ENCODE measurements at regions not wholly inside any gene's neighbourhood (a gene's known extent, or its start where the extent isn't known, plus 50 kb on each side); places are given as distances from the start of the nearest gene placed in this dataset.
"Not testable (repeated sequence)": the region's sequence is repeated elsewhere in the genome, so short reads cannot be mapped to it uniquely, and the experiment has no call there.

GRCh38 chr20:58032599-58032998, 195.9 kb downstream of the ANKRD60 start:
- intact Hi-C loops (cut with DNase I), result no loop called here

DNA sequence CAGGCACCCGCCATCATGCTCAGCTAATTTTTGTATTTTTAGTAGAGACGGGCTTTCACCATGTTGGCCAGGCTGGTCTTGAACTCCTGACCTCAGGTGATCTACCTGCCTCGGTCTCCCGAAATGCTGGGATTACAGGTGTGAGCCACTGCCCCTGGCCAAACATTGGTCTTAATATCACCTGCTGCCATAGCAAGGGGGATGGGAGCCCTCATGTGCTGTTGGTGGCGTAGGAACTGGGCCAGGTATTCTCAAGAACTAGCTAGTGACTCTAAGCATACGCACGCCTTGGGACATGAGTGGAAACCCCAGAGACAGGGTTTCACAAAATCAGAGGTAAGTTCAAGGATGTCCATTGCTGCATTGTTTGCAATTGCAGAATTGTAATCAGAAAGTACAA, 197.1 kb downstream of the ANKRD60 start:
- DNase-seq, result peak in 2 of 42 donors; percentile 4 to 27
- intact Hi-C loops (cut with DNase I), result not testable (repeated sequence)

More at GRCh38 chr20:58032599-58032998, 195.9 kb downstream of the ANKRD60 start:
- DNase-seq, result peak in 4 of 42 donors; percentile 7 to 31 (median 18)

DNA sequence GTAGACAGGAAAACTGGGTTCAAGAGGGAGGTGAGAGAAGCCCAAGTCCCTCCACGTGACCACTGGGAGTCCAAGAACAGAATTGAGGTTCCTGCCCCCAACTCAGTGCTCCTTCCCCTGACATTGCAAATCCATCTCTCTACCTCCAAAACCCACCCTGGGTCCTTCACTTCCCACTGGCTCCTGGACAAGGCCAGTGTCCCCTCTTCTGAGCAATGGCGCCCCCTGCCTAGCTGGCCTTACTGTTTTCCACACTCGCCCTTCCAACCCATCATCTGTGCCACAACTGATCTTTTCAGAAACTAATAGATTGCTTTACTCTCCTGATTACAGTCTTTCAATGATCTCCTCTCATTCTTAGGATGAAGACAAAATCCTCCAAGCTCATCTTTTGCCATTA, 200.3 kb downstream of the ANKRD60 start:
- peak in 5 of 42 donors; percentile 26 to 64 (median 40) for DNase-seq
- intact Hi-C loops (cut with DNase I), result no loop called here

GRCh38 chr20:58026361-58026760, 202.1 kb downstream of the ANKRD60 start:
- DNase-seq, result peak in 2 of 42 donors; percentile 14 to 18
- intact Hi-C loops (cut with DNase I), result no loop called here

- peak in 6 of 42 donors; percentile 19 to 51 (median 34) for DNase-seq
- intact Hi-C loops (cut with DNase I), result no loop called here
Measured at GRCh38 chr20:58025233-58025632, 203.2 kb downstream of the ANKRD60 start.

- intact Hi-C loops (cut with DNase I), result no loop called here
- peak in 3 of 42 donors; percentile 8 to 33 (median 31) for DNase-seq
Measured at GRCh38 chr20:58024241-58024721, 204.2 kb downstream of the ANKRD60 start.

DNA sequence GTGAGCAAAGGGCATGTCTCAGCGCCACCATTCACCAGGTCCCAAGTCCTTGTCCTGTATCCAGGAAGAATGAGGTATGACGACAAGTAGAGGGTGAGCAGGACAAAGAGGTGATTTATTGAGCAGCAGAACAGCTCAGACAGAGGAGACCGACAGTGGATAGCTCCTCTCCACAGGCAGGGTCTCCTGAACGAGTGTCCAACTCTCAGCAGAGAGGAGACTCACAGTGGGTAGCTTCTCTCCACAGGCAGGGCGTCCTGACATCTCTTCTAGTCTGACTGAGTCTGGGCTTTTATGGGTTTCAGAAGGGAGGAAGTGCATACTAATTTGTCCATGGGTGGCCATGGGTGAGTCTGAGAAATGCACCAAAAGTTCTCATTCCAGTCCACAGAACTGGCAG, 204.7 kb downstream of the ANKRD60 start:
- DNase-seq, result peak in 2 of 42 donors; percentile 17 to 18
- intact Hi-C loops (cut with DNase I), result no loop called here

DNA sequence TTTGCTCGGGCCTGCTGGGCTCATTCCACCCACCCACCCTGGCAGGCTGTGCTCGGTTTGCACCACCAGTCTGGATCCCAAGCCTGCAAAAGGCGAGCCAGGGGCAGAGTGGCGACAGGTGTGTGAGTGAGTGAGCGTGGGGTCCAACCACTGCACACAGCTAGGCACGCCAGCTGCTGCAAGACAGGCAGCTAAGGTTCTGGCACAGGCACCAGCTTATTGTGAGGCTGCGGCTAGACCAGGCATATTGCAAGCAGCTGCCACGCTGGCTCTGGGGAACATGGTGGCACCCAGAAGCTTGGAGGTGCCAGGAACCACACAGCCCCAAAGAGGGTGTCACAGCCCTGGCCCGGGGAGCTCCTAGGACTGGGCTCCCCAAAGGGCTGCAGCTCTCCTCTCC, 205.1 kb downstream of the ANKRD60 start:
- peak in 3 of 42 donors; percentile 9 to 41 (median 16) for DNase-seq
- intact Hi-C loops (cut with DNase I), result no loop called here

DNA sequence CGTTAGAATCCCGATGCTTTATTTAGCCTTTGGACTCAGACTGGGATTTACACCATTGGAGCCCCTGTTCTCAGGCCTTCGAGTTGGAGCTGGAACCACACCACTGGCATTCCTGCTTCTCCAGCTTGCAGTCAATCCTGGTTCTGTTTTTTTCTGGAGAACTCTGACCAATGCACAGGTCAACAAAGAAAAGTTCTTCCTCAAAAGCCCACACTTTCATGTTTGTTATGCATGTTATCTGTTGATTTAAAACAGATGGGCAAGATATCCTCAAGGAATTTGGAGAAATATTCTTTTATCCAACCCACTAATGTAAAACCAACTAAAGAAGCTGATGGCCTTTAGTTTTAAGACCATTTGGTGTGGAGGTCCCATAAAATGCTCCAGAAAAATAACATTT, 205.7 kb downstream of the ANKRD60 start:
- peak in 3 of 42 donors; percentile 10 to 36 (median 19) for DNase-seq
- intact Hi-C loops (cut with DNase I), result no loop called here

DNA sequence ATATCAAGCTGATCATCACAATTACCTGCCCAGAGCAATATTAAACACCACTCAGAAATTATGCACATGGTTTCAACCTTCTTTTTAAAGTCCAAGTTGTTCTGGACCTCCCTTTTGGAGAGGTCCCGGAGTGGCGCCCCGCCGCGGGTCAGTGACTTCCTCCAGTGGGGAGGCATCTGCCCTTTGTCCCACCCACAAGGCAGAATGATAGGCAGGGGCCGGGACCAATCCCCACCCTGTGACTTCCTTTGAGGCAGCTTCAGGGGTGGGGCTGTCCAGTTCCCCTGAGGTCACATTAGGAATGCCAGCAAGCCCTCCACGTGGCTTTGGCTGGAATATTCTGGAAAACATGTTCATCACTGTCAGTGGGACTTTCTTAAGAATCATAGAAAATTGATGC, 207.0 kb downstream of the ANKRD60 start:
- intact Hi-C loops (cut with DNase I), result no loop called here
- DNase-seq, result peak in 3 of 42 donors; percentile 13 to 42 (median 37)

- peak in 3 of 42 donors; percentile 12 to 37 (median 33) for DNase-seq
- intact Hi-C loops (cut with DNase I), result no loop called here
Measured at GRCh38 chr20:58020656-58021454, 207.6 kb downstream of the ANKRD60 start.

- DNase-seq, result peak in 16 of 42 donors; percentile 18 to 70 (median 42)
- intact Hi-C loops (cut with DNase I), result no loop called here
Measured at GRCh38 chr20:58019850-58020625, 208.4 kb downstream of the ANKRD60 start.

DNA sequence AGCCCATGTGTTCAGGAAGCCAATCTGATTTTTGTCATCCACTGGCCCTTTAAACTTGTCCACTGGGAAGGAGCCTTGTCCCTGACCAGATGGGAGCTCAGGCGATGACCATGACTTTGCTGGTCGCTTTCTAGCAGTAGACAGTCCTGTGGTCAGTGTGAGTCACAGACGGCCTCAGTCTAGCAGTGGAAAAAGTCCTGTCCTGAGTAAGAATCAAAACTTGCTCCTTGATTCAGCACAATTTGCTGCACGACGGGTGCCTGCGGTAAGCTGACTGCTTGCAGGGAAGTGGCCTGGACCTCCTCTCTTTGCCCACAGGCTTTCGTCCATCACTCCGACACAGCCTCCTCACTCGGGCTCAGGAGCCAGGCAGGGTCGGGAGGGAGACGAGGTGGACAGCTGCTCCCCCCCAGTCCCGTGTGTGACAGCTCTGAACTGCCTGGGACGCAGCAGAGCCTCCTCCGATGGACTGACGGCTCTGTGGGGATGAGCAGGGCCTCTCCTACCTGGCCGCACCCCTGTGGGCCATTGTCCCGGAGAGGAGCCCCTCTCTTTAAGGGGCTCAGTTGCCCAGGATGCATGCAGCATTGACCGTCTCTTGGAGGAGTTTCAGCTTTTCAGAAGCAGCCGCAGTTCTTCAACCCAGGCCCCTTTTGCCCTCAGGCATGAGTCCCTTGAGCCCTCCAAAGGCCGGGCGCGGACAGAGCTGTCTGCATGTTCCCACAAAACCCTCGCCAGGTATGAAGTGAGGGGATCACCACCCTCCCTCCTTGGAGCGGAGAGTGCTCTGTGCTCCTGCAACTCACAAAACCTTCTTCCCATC, 209.2 kb downstream of the ANKRD60 start:
- peak in 4 of 42 donors; percentile 13 to 34 (median 30) for DNase-seq
- intact Hi-C loops (cut with DNase I), result no loop called here

GRCh38 chr20:58018590-58018989, 209.9 kb downstream of the ANKRD60 start:
- peak in 3 of 42 donors; percentile 21 to 30 (median 23) for DNase-seq
- intact Hi-C loops (cut with DNase I), result no loop called here

GRCh38 chr20:58017970-58018530, 210.4 kb downstream of the ANKRD60 start:
- intact Hi-C loops (cut with DNase I), result no loop called here
- peak in 3 of 42 donors; percentile 29 to 38 (median 30) for DNase-seq

DNA sequence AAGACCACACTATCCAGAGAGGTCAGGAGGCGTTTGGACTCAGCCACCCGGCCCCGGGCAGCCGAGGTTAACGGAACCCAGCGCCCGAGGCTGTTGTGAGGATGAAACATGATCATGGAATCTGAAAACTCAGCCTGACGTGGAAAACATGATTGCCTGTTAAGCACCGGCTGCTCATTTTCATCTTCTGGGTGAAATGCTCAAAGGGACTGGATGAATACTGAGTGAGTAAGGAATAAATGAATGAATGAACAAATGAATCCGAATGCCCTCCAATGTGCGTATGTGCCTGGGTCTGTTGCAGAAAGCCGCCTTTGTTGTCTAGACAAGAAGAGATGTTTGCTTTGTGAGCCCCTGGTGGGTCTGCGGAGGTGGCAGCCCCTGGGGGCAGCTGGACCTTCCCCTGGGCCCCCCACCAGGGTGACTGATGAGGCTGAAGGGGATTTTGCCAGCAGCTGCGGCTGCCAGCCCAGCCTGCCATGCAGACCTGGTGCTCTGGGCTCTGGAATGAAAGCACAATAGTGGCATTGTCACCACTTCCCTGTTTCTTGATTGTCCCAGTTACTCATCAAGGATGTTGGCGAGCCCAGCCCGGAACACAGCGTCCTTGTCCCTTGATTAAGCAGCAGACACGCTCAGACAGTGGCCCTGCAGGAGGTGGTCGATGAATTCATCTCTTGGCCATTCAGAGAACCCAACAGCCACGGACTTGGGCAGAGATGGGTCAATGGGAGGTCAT, 211.1 kb downstream of the ANKRD60 start:
- DNase-seq, result peak; percentile 63 to 95 (median 82)
- intact Hi-C loops (cut with DNase I), result no loop called here

DNA sequence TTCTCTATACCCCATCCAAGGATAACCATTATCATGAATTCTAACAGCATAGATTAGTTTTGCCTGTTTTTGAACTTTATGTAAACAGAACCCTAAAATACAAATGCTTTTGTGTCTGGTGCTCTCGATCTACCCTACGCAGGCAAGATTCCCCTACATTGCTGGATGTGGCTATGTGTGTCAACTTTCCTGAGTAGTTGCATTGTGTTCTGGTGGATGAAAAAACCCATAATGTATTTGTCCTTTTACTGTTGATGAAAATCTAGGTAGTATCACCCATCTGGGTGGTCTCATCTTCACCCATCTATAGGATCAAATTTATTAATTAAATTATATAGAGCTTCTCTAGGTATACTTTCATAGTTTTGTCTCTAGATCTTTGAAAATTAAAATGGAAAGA, 211.7 kb downstream of the ANKRD60 start:
- intact Hi-C loops (cut with DNase I), result no loop called here
- DNase-seq, result peak in 3 of 42 donors; percentile 6 to 16 (median 10)

Data from head of caudate nucleus (tissue), 42 donors.